Transverse colon (tissue), 4 donors: ENCODE measurements at regions not wholly inside any gene's neighbourhood (a gene's known extent, or its start where the extent isn't known, plus 50 kb on each side); places are given as distances from the start of the nearest gene placed in this dataset.

Experiments used
- DNase-seq: peaks from one replicate; pipeline ENCODE4 v3.0.0-alpha.2; 2019
- H3K27ac ChIP-seq, 4 donors: fragments of 200-600 bp; sonication (generic); 2 replicates each; pipeline ENCODE4 v1.5.1; 2016 to 2018; ENCODE audit warnings: inconsistent platforms in 4 of 4
- H3K27me3 ChIP-seq: fragments of 200-600 bp; sonication (generic); 2 replicates; pipeline ENCODE4 v1.5.1; 2017; ENCODE audit warnings: inconsistent platforms
- H3K36me3 ChIP-seq, 4 donors: fragments of 200-600 bp; sonication (generic); 2 replicates each; pipeline ENCODE4 v1.5.1; 2017 to 2019; ENCODE audit warnings: inconsistent platforms in 4 of 4
- H3K4me1 ChIP-seq, 4 donors: fragments of 200-600 bp; sonication (generic); 2 replicates each; pipeline ENCODE4 v1.5.1; 2017 to 2020; ENCODE audit warnings: inconsistent platforms in 4 of 4
- H3K4me3 ChIP-seq, 4 donors: fragments of 200-600 bp; sonication (generic); 1 replicate in 1 of 4; 2 replicates in 3 of 4; pipeline versions ENCODE4 v1.5.1 to v1.6.1; 2017 to 2019; ENCODE audit warnings: inconsistent platforms in 4 of 4
- H3K9me3 ChIP-seq, 2 donors: fragments of 200-600 bp; sonication (generic); 2 replicates each; pipeline ENCODE4 v1.5.1; 2017 to 2019; ENCODE audit warnings: inconsistent platforms in 2 of 2
- EP300 ChIP-seq: sonication (generic); formaldehyde crosslinking; IDR thresholded peaks from one replicate; pipeline ENCODE4 v1.6.1; 2017; ENCODE audit warnings: antibody characterized with exemption, low read depth
- POLR2A ChIP-seq: fragments of 450-650 bp; IDR thresholded peaks from one replicate; pipeline ENCODE4 v1.6.1; 2016; ENCODE audit warnings: antibody characterized with exemption, mild to moderate bottlenecking, moderate library complexity
- POLR2AphosphoS5 ChIP-seq, 3 donors: sonication (generic); formaldehyde crosslinking; IDR thresholded peaks; one replicate each; pipeline ENCODE4 v1.6.1; 2016; ENCODE audit warnings: antibody characterized with exemption in 3 of 3
- WGBS, 2 donors: methylation state at CpG; one replicate each; pipeline ENCODE4 v1.1.5; 2018; ENCODE audit warnings: low coverage in 1 of 2; 5-methylcytosine and 5-hydroxymethylcytosine counted together
- in situ Hi-C, 4 donors: fragments of 200-750 bp; cut with MboI; loops; one replicate each; pipeline versions ENCODE4 v1.15.0 to v1.15.1; 2017; ENCODE audit warnings: low sequenced_read_pairs in 3 of 4, low pct_ligation_motif_present in 1 of 4, low pct_unique_long_range_greater_than_20kb in 1 of 4
- intact Hi-C: fragments of 100-400 bp; cut with DNase I; formaldehyde crosslinking; loops from one replicate; pipeline ENCODE4 v1.15.1; 2023; ENCODE audit warnings: low total_unique reads
- TF ChIP-seq, protein P1 (sequence below), 5 experiments: fragments of 200-600 bp in 3 of 5; fragments of 450-650 bp in 2 of 5; sonication (generic) in 3 of 5; IDR thresholded peaks; 1 replicate in 2 of 5; 2 replicates in 3 of 5; pipeline ENCODE4 v1.5.1; 2016 to 2017; ENCODE audit warnings: antibody characterized with exemption in 5 of 5, inconsistent platforms in 3 of 5, mild to moderate bottlenecking in 2 of 5, moderate library complexity in 1 of 5

DNA sequence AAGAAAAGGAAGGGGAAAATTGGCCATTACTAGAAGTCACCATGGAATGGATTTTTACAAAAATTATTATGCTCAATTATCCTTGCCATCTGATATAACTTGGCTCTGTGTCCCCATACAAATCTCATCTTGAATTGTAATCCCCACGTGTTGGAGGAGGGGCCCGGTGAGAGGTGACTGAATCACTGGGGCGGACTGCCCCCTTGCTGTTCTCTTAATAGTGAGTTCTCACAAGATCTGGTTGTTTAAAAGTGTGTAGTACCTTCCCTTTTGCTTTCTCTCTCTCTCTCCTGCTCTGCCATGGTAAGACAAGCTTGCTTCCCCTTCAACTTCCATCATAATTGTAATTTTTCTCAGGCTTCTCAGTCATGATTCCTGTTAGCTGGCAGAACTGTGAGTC is 1023.6 kb downstream of the XPNPEP1 start:
- intact Hi-C loops (no loop called here), in situ Hi-C loops (no loop called here)
- H3K9me3 ChIP-seq, result no peaks in the 10 kb centered on the region
- no peak for DNase-seq
- H3K4me1 ChIP-seq, result no peaks in the 10 kb centered on the region
- no peak for TF ChIP-seq POLR2A
- TF ChIP-seq, protein P1, sequence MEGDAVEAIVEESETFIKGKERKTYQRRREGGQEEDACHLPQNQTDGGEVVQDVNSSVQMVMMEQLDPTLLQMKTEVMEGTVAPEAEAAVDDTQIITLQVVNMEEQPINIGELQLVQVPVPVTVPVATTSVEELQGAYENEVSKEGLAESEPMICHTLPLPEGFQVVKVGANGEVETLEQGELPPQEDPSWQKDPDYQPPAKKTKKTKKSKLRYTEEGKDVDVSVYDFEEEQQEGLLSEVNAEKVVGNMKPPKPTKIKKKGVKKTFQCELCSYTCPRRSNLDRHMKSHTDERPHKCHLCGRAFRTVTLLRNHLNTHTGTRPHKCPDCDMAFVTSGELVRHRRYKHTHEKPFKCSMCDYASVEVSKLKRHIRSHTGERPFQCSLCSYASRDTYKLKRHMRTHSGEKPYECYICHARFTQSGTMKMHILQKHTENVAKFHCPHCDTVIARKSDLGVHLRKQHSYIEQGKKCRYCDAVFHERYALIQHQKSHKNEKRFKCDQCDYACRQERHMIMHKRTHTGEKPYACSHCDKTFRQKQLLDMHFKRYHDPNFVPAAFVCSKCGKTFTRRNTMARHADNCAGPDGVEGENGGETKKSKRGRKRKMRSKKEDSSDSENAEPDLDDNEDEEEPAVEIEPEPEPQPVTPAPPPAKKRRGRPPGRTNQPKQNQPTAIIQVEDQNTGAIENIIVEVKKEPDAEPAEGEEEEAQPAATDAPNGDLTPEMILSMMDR (IDR thresholded peaks at IDR 0.05), result no peak
- TF ChIP-seq EP300, result no peak
- TF ChIP-seq POLR2AphosphoS5 (IDR thresholded peaks at IDR 0.05), result no peak
- no peaks in the 10 kb centered on the region for H3K27me3 ChIP-seq
- no peaks in the 10 kb centered on the region for H3K36me3 ChIP-seq
- H3K4me3 ChIP-seq, result no peak overlapping the region
- 62 to 68% methylated on average over 3 of the region's 3 CpGs for WGBS, 2 donors
- no peak overlapping the region for H3K27ac ChIP-seq

DNA sequence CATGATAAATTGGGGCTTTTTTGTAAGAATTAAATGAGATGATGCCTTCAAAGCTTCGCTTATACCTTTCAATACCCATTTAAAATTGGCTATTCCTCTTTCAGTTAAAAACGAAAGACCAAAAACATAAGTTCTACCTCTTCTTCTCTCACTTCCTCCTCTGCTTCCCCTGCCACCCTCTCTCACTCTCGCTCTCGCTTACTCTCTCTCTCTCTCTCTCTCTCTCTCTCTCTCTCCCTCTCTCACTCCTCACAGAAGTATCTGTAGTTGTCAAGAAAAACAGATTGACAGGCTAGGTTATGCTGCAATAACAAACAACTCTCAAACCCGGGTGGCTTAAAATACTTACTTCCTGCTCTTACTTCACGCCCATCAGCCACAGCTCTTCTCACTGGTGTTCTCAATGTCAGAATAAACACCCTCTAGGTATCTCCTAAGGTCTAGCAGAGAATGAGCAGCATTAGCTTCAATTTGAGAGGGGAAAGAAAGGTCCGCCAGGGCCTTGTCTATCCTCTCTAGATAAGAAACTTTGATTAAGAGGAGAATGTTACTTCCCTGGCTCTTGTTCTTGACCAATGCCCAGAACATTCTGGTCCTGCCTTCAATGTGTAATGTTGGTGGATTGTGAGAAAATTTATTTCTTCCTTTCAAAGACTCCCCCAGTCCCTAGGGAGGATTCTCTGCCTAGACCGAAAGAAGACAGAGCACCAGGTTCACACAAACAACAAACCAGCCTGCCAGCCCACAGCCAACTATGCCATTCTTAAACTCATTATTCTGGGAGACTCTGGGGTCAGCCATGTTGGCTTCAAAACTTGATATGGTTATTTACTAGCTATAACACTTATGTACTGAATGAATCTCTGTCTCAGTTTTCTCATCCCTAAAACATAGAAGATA is 1028.7 kb downstream of the XPNPEP1 start:
- Histone ChIP-seq H3K27ac (no peak overlapping the region), H3K36me3 (no peaks in the 10 kb centered on the region), H3K9me3 (no peaks in the 10 kb centered on the region), H3K4me1 (no peaks in the 10 kb centered on the region), H3K27me3 (no peaks in the 10 kb centered on the region), H3K4me3 (no peak overlapping the region)
- in situ Hi-C loops, result no loop called here
- 81 to 82% methylated on average over 8 of the region's 8 CpGs for WGBS, 2 donors
- intact Hi-C loops, result no loop called here
- no peak for DNase-seq
- TF ChIP-seq POLR2AphosphoS5 (IDR thresholded peaks at IDR 0.05), result no peak

DNA sequence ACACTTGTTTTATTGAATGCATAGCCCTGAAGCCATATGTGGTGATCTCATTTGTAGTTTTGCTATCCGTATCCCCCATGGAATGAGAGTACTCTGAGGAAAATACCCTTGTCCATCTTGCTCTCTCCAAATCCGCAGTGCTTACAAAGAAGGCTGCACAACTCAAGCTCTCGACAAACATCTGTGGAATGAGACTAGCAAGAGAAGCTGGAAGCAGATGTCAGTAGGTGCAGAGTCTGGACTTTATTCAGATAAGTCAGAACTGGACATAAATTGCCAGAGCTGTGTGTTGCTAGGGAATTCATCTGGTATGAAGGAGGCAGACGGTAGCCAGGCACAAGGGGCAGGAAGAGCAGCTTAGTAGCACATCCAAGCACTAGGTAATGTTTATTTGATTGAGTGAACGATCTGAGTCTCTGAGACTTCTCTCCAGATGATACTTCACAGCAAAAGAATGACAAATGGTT is 1046.2 kb downstream of the XPNPEP1 start:
- no peaks in the 10 kb centered on the region for H3K9me3 ChIP-seq
- no peak overlapping the region for H3K27ac ChIP-seq
- WGBS, 2 donors, result 48% methylated on average over 5 of the region's 5 CpGs; no CpG with 5 or more reads in 1 of the 2 donors
- in situ Hi-C loops, result no loop called here
- no peak for TF ChIP-seq POLR2A
- no peak for TF ChIP-seq POLR2AphosphoS5 (IDR thresholded peaks at IDR 0.05)
- TF ChIP-seq EP300, result no peak
- TF ChIP-seq, protein P1 (IDR thresholded peaks at IDR 0.05), result no peak
- no peaks in the 10 kb centered on the region for H3K4me1 ChIP-seq
- no peaks in the 10 kb centered on the region for H3K27me3 ChIP-seq
- intact Hi-C loops, result no loop called here
- DNase-seq, result no peak
- H3K4me3 ChIP-seq, result no peak overlapping the region
- H3K36me3 ChIP-seq, result no peaks in the 10 kb centered on the region

DNA sequence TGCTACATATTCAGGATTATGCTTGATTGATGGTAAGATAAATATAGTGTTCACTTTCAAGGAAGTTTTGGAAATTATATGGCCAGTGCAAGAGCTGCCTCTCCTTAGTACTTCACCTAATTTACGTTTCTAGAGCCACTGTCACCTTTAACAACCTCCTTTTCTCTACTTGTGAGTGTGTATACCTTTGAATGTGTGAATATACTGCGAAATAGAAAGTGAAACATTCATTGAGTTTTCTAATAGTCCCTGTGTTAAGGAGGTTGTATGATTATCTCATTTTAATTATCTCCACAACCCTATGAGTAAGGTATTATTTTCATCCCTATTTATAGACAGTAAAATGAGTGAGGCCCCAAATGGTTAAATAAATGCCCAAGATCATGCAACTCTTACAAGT is 1050.5 kb downstream of the XPNPEP1 start:
- WGBS, 2 donors, result 42 to 47% methylated on average over 2 of the region's 2 CpGs
- in situ Hi-C loops, result no loop called here
- no peaks in the 10 kb centered on the region for H3K4me1 ChIP-seq
- H3K36me3 ChIP-seq, result no peaks in the 10 kb centered on the region
- intact Hi-C loops, result no loop called here
- no peak overlapping the region for H3K27ac ChIP-seq
- H3K9me3 ChIP-seq, result no peaks in the 10 kb centered on the region
- DNase-seq, result no peak
- no peak for TF ChIP-seq POLR2AphosphoS5 (IDR thresholded peaks at IDR 0.05)
- TF ChIP-seq POLR2A, result no peak
- TF ChIP-seq, protein P1 (IDR thresholded peaks at IDR 0.05), result no peak
- no peak for TF ChIP-seq EP300
- no peaks in the 10 kb centered on the region for H3K27me3 ChIP-seq
- no peak overlapping the region for H3K4me3 ChIP-seq
